ENCODE measurements at regions not wholly inside any gene's neighbourhood (a gene's known extent, or its start where the extent isn't known, plus 50 kb on each side); places are given as distances from the start of the nearest gene placed in this dataset.

DNA sequence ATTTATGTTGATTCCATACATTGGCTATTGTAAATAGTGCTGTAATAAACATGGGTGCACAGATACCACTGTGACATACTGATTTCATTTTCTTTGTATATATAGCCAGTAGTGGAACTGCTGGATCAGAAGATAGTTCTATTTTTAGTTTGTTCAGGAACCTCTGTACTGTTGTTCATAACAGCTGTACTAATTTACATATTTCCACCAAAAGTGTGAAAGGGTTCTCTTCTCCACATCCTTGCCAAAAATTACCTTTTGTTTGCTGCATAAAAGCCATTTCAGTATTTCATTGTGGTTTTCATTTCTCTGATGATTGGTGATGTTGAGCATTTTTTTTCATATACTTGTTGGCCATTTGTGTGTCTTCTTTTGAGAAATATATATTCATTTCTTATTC, 1962.1 kb downstream of the PCDH9 start:
- no peak for TF ChIP-seq CTCF (IDR thresholded peaks at IDR 0.05)
- TF ChIP-seq POLR2AphosphoS5 (IDR thresholded peaks at IDR 0.05), result no peak

Data from suprapubic skin (tissue), 3 donors.